AG09309 (cell line): ENCODE measurements at regions not wholly inside any gene's neighbourhood (a gene's known extent, or its start where the extent isn't known, plus 50 kb on each side); places are given as distances from the start of the nearest gene placed in this dataset.

Experiments
- DNase-seq: peaks from one replicate; pipeline ENCODE4 v3.0.0-alpha.2; 2010; ENCODE audit warnings: low read depth
- H3K4me3 ChIP-seq: 2 replicates; pipeline ENCODE4 v1.5.1; 2011; ENCODE audit warnings: mild to moderate bottlenecking, low read depth, low read length, moderate library complexity; ENCODE audit not compliant: control insufficient read depth
- CTCF ChIP-seq: IDR thresholded peaks from 2 replicates; pipeline ENCODE4 v1.5.1; 2011; ENCODE audit warnings: mild to moderate bottlenecking, low read depth, low read length, inconsistent platforms; ENCODE audit not compliant: insufficient read depth, control insufficient read depth; ENCODE audit errors: missing control alignments

- no peak for DNase-seq
- no peak overlapping the region for H3K4me3 ChIP-seq
- no peak for TF ChIP-seq CTCF
Measured at GRCh38 chr6:21829126-21829525, 235.6 kb downstream of the SOX4 start.

GRCh38 chr6:21831521-21832291, 238.2 kb downstream of the SOX4 start:
- no peak for DNase-seq
- no peak for TF ChIP-seq CTCF
- no peak overlapping the region for H3K4me3 ChIP-seq

- DNase-seq: peak; percentile 73
- H3K4me3 ChIP-seq: no peak overlapping the region
- no peak for TF ChIP-seq CTCF
Measured at GRCh38 chr6:21836277-21836676, 242.7 kb downstream of the SOX4 start.

- TF ChIP-seq CTCF: no peak
- no peak for DNase-seq
- H3K4me3 ChIP-seq: no peak overlapping the region
Measured at GRCh38 chr6:21836772-21837425, 243.3 kb downstream of the SOX4 start.

GRCh38 chr6:21840428-21840827, 246.9 kb downstream of the SOX4 start:
- no peak for DNase-seq

More at GRCh38 chr6:21840428-21840827, 246.9 kb downstream of the SOX4 start:
- H3K4me3 ChIP-seq: no peak overlapping the region
- TF ChIP-seq CTCF: no peak
